Suprapubic skin (tissue), 4 donors: ENCODE measurements at regions not wholly inside any gene's neighbourhood (a gene's known extent, or its start where the extent isn't known, plus 50 kb on each side); places are given as distances from the start of the nearest gene placed in this dataset.

Experiments used
- EP300 ChIP-seq: sonication (generic); formaldehyde crosslinking; IDR thresholded peaks from one replicate; pipeline ENCODE4 v1.6.1; 2017; ENCODE audit warnings: antibody characterized with exemption
- POLR2A ChIP-seq, 2 donors: fragments of 450-650 bp; IDR thresholded peaks; one replicate each; pipeline ENCODE4 v1.6.1; 2017; ENCODE audit warnings: antibody characterized with exemption in 2 of 2, mild to moderate bottlenecking in 2 of 2, moderate library complexity in 2 of 2
- POLR2AphosphoS5 ChIP-seq, 3 donors: sonication (generic); formaldehyde crosslinking; IDR thresholded peaks; one replicate each; pipeline ENCODE4 v1.6.1; 2017; ENCODE audit warnings: antibody characterized with exemption in 3 of 3
- TF ChIP-seq, protein P1 (sequence below), 2 donors: fragments of 200-600 bp in 1 of 2; fragments of 450-650 bp in 1 of 2; sonication (generic) in 1 of 2; IDR thresholded peaks; one replicate each; pipeline ENCODE4 v1.5.1; 2016 to 2019; ENCODE audit warnings: antibody characterized with exemption in 2 of 2, mild to moderate bottlenecking in 1 of 2, moderate library complexity in 1 of 2

DNA sequence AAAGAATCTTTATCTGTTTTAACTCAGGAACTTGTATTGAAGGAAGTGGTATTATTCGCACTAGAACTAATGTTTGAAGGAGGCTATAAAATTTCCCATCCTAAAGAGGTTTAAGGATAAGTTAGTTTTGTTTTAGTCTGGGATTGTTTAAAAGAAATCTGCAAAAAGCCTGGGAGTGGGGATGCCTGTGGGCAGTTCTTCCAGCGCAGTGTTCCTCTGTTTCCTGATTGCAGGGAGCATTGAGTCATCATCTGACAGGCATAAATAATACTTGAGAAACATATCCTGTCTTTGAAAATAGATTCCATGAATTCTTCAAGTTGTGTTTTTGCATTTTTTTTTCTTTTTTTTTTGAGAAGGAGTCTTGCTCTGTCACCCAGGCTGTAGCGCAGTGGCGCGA is 350.8 kb upstream of the PTBP2 start:
- TF ChIP-seq, protein P1, sequence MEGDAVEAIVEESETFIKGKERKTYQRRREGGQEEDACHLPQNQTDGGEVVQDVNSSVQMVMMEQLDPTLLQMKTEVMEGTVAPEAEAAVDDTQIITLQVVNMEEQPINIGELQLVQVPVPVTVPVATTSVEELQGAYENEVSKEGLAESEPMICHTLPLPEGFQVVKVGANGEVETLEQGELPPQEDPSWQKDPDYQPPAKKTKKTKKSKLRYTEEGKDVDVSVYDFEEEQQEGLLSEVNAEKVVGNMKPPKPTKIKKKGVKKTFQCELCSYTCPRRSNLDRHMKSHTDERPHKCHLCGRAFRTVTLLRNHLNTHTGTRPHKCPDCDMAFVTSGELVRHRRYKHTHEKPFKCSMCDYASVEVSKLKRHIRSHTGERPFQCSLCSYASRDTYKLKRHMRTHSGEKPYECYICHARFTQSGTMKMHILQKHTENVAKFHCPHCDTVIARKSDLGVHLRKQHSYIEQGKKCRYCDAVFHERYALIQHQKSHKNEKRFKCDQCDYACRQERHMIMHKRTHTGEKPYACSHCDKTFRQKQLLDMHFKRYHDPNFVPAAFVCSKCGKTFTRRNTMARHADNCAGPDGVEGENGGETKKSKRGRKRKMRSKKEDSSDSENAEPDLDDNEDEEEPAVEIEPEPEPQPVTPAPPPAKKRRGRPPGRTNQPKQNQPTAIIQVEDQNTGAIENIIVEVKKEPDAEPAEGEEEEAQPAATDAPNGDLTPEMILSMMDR (IDR thresholded peaks at IDR 0.05), result no peak
- TF ChIP-seq EP300 (no peak), POLR2A (IDR thresholded peaks at IDR 0.05) (no peak), POLR2AphosphoS5 (IDR thresholded peaks at IDR 0.05) (no peak)
